GM18498 (cell line): ENCODE measurements at regions not wholly inside any gene's neighbourhood (a gene's known extent, or its start where the extent isn't known, plus 50 kb on each side); places are given as distances from the start of the nearest gene placed in this dataset.
A peak's percentile ranks its signal among the peaks of the same experiment; 100 is the strongest.
"Not testable (repeated sequence)": the region's sequence is repeated elsewhere in the genome, so short reads cannot be mapped to it uniquely, and the experiment has no call there.

Experiments
- ATAC-seq: cut with Tn5 transposase; IDR thresholded peaks from one replicate; pipeline ENCODE4 v1.9.1; 2021; ENCODE audit warnings: mild to moderate bottlenecking, moderate library complexity; ENCODE audit not compliant: unreplicated experiment

GRCh38 chr16:16559179-16559740 is 180.3 kb downstream of the NPIPA7 start:
- ATAC-seq: not testable (repeated sequence)

DNA sequence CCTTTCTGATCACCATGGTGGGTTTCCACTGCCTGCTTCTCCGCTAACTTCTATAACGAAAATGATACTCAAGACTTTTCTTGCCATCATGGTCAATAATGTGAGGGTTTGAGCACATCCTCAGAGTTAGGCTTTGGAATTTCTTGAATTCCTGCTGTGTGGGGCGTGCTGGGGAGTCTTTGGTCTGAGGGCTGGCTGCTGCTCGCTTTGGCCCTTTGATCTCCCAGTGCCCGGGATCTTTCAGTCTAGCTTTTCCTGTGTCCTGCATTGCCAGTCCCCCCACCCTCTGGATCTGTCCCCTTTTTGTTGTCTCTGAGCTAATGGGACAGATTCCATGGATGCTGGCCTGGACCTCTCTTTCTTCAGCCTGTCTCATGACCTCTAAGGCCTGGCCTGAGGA is 182.6 kb downstream of the NPIPA7 start:
- not testable (repeated sequence) for ATAC-seq

DNA sequence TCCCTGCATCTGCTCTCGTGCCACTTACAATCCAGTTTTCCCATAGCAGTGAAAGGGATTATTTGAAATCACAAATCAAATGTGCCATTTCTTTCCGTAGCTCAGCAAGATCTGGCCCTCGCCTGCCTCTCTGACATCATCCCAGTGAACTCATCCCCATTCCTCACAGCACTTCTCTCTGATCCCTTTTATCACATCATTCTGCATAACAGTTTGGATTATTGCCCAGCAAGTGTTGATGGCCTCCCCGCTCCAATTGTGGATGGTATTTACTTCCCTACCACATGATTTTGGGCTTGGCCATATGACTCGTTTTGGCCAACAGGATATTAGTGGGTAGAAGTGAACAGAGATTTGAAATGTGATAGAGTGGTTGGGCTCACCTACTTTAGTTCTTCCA is 185.0 kb downstream of the NPIPA7 start:
- not testable (repeated sequence) for ATAC-seq

- not testable (repeated sequence) for ATAC-seq
Observed at GRCh38 chr16:16565326-16565725, 186.4 kb downstream of the NPIPA7 start.

DNA sequence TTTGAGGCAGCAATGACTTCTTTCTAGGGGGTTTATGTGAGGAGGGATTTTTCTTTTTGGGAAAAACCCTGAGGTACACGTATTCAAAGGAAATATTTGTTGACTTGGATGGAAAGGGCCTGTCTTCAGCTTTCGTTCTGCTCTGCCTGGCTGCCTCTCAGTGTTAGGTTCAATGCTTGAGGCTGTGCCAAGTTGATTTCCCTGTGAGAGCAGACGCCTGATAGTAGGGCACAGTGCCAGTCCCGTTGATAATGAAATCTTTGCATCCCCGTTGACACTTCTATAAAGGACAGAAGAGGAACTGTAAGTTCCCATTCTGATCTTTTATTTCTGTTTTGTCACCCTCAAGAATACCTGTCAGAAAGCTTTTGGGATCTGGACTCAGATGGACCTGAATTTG is 191.1 kb downstream of the NPIPA7 start:
- ATAC-seq: not testable (repeated sequence)

GRCh38 chr16:16570874-16571273 is 191.9 kb downstream of the NPIPA7 start:
- ATAC-seq: not testable (repeated sequence)

DNA sequence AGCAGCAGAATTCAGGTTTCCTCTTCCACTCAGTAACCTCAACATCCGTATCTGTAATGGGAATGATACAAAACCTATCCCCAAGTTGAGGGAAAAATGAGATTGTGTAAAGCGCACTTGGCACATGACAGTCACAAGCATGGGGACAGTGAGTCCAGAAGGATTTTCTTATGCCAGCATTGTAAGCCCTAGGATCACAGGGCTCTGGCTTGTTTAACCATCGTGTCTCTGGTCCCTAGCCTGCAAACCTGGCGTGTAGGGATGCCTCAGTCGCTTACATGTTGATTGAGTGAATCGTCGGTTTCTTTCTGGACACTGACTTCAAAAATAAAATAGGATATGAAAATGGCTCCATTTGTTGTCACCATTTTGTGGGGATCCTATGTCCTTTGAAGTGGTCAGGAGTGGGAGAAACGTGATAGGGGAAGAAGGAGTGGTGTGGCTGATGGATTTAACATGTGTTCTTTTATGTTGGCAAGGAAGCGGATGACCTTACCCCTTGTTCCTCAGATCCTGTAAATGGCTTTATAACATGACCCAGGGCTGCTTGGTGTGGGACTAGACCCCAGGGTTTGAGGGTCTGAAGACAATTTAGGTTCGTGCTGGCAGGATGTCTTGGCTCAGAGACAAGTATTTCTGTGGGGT is 193.3 kb downstream of the NPIPA7 start:
- not testable (repeated sequence) for ATAC-seq

DNA sequence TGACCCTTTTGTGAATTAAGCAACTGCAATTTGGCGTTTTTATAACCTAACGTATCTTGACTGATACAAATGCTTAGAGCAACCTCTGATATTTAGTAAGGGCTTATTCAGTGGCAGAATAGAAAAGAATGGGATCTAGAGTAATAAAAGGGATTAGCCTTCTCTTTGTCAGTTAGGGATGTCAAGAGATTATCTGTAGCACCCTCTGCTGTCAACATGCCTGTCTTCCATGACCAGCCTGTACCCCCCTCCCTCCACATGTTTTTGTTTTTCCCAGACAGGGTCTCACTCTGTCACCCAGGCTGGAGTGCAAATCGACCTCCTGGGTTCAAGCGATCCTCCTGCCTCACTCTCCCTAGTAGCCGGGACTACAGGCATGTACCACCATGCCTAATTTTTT is 198.1 kb downstream of the NPIPA7 start:
- not testable (repeated sequence) for ATAC-seq

- ATAC-seq: no peak
Observed at GRCh38 chr16:16578701-16579100, 199.8 kb downstream of the NPIPA7 start.

DNA sequence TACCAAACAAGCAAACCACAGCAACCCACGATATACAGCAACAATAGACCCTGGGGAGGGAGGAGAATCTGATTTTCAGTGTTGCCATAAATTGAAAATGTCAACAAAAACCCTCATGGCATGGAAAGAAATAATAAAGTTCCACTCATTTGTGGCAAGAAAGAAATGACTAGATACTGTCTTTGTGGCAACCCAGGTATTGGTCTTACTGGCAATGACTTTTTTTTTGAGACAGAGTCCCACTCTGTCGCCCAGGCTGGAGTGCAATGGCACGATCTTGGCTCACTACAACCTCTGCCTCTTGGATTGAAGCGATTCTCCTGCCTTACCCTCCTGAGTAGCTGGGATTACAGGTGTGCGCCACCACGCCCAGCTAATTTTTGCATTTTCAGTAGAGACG is 204.0 kb downstream of the NPIPA7 start:
- ATAC-seq: not testable (repeated sequence)

GRCh38 chr16:16586073-16586651 is 207.2 kb downstream of the NPIPA7 start:
- ATAC-seq: not testable (repeated sequence)

DNA sequence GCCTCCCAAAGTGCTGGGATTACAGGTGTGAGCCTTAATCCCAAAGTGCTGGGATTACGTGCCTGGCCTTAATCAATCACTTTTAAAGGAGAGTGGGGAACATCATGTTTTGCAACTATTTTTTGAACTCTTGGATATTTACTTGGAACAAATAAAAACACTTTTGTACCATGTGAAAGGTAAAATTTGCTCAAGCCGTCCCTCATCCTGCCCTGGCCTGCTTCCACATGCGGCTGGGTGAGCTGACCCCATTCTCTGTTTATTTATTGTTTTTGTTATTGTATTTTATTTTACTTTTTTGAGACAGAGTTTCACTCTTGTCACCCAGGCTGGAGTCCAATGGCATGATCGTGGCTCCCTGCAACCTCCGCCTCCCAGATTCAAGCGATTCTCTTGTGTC is 208.0 kb downstream of the NPIPA7 start:
- ATAC-seq: not testable (repeated sequence)

GRCh38 chr16:16588436-16588835 is 209.5 kb downstream of the NPIPA7 start:
- not testable (repeated sequence) for ATAC-seq

DNA sequence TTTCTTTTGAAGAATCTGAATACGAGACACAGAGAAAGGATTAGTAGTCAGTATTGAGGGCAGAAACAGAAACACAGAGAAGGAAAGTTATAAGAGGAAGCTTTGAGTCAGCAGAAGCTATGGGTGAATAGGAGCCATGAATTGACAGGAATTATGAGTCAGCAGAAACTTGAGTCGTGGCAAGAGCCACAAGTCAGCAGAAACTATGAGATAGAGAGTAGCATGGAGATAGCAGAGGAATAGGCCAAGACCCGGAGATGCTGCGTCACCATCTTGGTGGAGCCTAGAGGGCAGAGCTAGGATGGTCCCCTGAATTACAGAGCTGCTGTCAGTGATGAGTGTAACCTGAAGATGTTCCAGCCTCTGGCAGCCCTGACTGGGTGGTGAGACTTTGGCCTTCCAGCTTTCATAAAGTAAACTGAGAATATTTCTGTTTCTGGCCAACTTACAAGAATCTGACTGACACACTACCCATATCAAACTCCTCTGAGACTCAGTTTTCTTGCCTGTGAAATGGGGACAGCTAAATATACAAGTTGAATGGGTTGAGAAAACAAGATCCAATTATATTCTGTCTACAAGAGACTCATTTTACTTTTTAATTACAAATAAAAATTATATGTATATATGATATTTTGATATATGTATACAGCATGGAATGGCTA is 211.8 kb downstream of the NPIPA7 start:
- ATAC-seq: peak; percentile 48

GRCh38 chr16:16593156-16593863 is 214.4 kb downstream of the NPIPA7 start:
- not testable (repeated sequence) for ATAC-seq

GRCh38 chr16:16595029-16595718 is 216.2 kb downstream of the NPIPA7 start:
- not testable (repeated sequence) for ATAC-seq

GRCh38 chr16:16601239-16601638 is 222.3 kb downstream of the NPIPA7 start:
- ATAC-seq: not testable (repeated sequence)

- ATAC-seq: not testable (repeated sequence)
Observed at GRCh38 chr16:16607401-16608082, 228.6 kb downstream of the NPIPA7 start.

- ATAC-seq: not testable (repeated sequence)
Observed at GRCh38 chr16:16609627-16610026, 230.7 kb downstream of the NPIPA7 start.
